NCI-H446 treated with DMSO at 0.1 percent for 48 hours (cell line): ENCODE measurements at regions not wholly inside any gene's neighbourhood (a gene's known extent, or its start where the extent isn't known, plus 50 kb on each side); places are given as distances from the start of the nearest gene placed in this dataset.
"Not testable (repeated sequence)": the region's sequence is repeated elsewhere in the genome, so short reads cannot be mapped to it uniquely, and the experiment has no call there.

Experiments
- DNase-seq: peaks from one replicate; lab custom pipeline; 2025; lab: John Stamatoyannopoulos, UW

GRCh38 chr3:110331562-110331961 lies 740.1 kb upstream of the NECTIN3 start:
- DNase-seq: not testable (repeated sequence)

- no peak for DNase-seq
Measured at GRCh38 chr3:110332629-110333028, 739.0 kb upstream of the NECTIN3 start.

- DNase-seq: no peak
Measured at GRCh38 chr3:110341047-110341446, 730.6 kb upstream of the NECTIN3 start.

GRCh38 chr3:110343376-110343775 lies 728.2 kb upstream of the NECTIN3 start:
- DNase-seq: no peak

GRCh38 chr3:110343945-110344344 lies 727.7 kb upstream of the NECTIN3 start:
- DNase-seq: no peak

GRCh38 chr3:110344487-110344886 lies 727.1 kb upstream of the NECTIN3 start:
- no peak for DNase-seq

GRCh38 chr3:110344897-110345767 lies 726.5 kb upstream of the NECTIN3 start:
- DNase-seq: no peak

GRCh38 chr3:110349295-110349694 lies 722.3 kb upstream of the NECTIN3 start:
- no peak for DNase-seq

GRCh38 chr3:110352841-110353604 lies 718.6 kb upstream of the NECTIN3 start:
- no peak for DNase-seq

GRCh38 chr3:110362751-110363150 lies 708.9 kb upstream of the NECTIN3 start:
- no peak for DNase-seq

- not testable (repeated sequence) for DNase-seq
Measured at GRCh38 chr3:110367289-110367688, 704.3 kb upstream of the NECTIN3 start.

- DNase-seq: no peak
Measured at GRCh38 chr3:110375751-110376518, 695.7 kb upstream of the NECTIN3 start.

GRCh38 chr3:110378481-110378880 lies 693.1 kb upstream of the NECTIN3 start:
- no peak for DNase-seq

GRCh38 chr3:110381992-110382391 lies 689.6 kb upstream of the NECTIN3 start:
- DNase-seq: no peak

- no peak for DNase-seq
Measured at GRCh38 chr3:110383356-110383755, 688.3 kb upstream of the NECTIN3 start.

- DNase-seq: no peak
Measured at GRCh38 chr3:110384601-110385000, 687.0 kb upstream of the NECTIN3 start.

GRCh38 chr3:110389005-110389404 lies 682.6 kb upstream of the NECTIN3 start:
- DNase-seq: no peak

GRCh38 chr3:110390372-110390771 lies 681.2 kb upstream of the NECTIN3 start:
- no peak for DNase-seq

GRCh38 chr3:110391042-110391441 lies 680.6 kb upstream of the NECTIN3 start:
- no peak for DNase-seq

GRCh38 chr3:110391640-110392395 lies 679.8 kb upstream of the NECTIN3 start:
- DNase-seq: no peak

- no peak for DNase-seq
Measured at GRCh38 chr3:110393941-110394340, 677.7 kb upstream of the NECTIN3 start.

GRCh38 chr3:110397115-110397514 lies 674.5 kb upstream of the NECTIN3 start:
- DNase-seq: no peak
